ELR (cell line): ENCODE measurements at regions not wholly inside any gene's neighbourhood (a gene's known extent, or its start where the extent isn't known, plus 50 kb on each side); places are given as distances from the start of the nearest gene placed in this dataset.
"Not testable (repeated sequence)": the region's sequence is repeated elsewhere in the genome, so short reads cannot be mapped to it uniquely, and the experiment has no call there.

Experiments used
- DNase-seq: peaks from one replicate; pipeline ENCODE4 v3.0.0-alpha.2; 2015; ENCODE audit warnings: low read depth

DNA sequence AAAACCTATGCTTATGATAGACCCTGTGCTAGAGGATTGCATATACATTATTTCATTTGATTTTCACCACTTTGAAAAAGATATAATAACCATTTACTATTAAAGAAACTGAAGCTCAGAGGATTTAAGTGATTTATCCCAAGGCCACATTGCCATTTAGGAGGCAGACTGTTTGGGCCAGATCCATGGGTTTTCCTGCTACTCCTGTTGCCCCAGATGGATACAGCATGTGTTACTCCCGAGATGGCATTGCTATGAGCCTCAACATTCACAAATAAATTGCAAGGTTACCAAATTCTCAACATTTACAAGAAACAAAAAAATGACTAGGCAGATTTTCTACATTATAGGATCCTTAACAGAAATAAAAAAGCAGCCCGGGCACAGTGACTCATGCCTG, 322.1 kb upstream of the SOX9 start:
- DNase-seq = no peak

DNA sequence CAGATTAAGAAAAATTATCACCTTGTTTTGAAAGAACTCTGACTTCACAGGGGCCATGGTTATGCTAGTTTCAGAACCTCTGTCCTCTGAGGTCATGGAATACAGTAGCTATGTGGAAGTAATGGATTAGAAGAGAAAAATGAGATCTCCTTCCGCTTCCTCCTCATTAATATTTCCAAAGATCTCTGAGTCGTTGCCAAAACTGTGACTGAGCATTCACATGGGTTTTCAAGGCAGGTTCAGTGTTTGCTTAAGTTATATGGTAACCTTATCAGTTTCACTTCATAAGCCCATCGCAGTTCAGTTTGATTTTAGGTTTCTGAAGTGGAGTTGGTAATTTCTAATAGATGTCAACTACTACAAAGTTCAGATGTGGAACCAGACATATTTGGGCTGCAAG, 321.2 kb upstream of the SOX9 start:
- no peak for DNase-seq

DNA sequence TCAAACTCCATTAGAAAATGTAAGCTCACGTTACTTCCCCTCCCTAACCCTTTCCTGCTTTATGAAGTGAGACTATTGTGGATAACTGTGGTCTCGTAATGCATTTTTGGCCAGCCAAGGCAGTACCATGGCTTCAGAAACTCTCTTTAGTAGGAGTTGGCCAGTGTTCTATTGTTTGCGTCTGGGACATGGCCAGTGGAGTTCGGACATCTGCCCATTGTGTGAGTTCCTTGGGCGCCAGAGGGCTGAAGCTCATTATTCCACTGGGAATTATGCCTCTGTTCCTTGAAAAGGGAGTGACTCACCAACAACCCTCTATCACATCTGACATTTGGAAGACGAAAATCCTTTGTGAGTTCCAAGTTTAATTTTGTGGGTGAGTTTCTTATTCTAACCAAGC, 319.5 kb upstream of the SOX9 start:
- DNase-seq = no peak

- no peak for DNase-seq
These were observed 318.2 kb upstream of the SOX9 start for GRCh38 chr17:71802663-71803062.

GRCh38 chr17:71803656-71804284, 317.1 kb upstream of the SOX9 start:
- DNase-seq = no peak

- DNase-seq = peak; percentile 21
These were observed 311.3 kb upstream of the SOX9 start for GRCh38 chr17:71809537-71809936.

DNA sequence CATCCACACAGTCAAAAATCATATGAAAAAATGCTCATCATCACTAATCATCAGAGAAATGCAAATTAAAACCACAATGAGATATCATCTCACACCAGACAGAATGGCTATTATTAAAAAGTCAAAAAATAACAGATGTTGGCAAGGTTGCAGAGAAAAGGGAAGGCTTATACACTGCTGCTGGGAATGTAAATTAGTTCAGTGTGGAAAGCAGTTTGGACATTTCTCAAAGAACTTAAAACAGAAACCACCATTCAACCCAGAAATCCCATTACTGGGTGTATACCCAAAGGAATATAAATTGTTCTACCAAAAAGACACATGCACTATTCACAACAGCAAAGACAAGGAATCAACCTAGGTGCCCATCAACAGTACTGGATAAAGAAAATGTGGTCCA, 307.0 kb upstream of the SOX9 start:
- DNase-seq = not testable (repeated sequence)

DNA sequence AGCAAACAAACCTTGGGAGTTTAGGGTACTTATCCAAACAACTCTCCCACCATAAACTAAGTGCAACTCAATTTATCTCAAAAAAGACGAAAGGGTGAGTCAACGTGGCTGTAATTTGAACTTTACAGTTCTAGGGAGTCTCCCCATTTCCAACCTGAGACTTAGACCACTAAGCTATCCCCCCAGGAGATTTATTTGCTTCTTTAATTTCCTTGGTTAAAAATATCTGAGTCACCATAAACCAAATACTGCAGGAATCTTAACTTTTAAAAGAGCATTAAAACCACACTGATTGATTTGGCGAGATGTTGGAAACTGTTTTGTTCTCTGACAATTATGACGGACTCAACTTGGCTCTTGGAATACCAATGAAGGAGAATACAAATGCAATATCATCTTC, 299.3 kb upstream of the SOX9 start:
- peak; percentile 34 for DNase-seq

DNA sequence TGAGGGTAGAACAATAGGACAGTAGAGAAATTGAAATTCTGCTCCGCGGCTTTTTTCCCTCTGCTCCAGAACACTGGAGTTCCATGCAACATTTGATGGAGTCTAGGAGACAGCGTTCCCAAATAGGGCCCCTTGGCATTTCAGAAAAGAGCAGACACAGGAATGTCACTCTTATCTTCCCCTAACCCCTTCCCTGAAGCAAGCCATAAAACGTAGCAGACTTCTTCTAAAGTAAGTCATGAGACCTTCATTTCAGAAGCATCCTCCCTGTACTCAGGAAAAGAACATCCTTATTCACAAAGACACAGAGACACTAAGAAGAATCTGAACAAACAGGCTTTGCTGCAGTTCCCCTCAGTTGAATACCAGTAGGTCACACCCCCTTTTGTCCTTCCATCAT, 296.1 kb upstream of the SOX9 start:
- DNase-seq = no peak

DNA sequence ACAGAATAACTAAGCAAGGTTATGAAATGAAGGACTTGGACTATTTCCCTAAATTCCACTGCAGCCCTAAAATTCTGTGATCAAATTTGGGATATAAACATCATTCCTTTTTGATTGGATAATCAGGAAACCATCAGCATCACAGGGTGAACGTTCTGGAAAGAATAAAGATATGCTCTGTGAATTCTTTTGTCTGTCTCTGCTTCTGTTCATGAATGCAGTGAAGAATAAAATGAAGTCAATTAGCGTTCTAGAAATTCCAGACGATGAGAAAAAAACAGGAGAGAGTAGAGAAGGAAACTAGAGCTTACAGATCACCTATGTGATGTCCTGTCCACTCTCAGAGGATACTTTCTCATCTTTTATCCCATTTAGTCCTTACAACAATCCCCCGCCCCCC, 295.1 kb upstream of the SOX9 start:
- no peak for DNase-seq

DNA sequence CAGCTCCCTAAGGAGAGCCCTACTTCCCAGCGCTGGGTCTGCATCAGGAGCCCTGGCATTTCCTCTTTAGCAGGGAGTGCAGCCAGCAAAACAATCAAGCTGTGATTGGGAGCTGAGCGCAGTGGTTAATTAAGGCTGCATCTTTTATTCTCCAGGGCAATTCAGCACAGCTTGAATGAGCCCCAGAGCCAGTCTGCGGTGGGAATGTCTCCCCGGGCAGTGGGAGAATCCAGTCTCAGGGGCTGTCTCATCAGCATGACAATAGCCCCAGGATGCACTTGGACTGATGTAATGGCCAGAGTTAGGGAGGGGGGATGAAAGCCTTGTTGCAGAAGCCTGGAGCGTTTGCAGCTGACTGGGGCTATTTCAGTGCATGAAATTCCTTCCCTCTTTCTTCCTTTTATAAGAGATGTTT, 292.6 kb upstream of the SOX9 start:
- peak; percentile 53 for DNase-seq

GRCh38 chr17:71830866-71831265, 290.0 kb upstream of the SOX9 start:
- DNase-seq = no peak

GRCh38 chr17:71842986-71843385, 277.8 kb upstream of the SOX9 start:
- DNase-seq = no peak

DNA sequence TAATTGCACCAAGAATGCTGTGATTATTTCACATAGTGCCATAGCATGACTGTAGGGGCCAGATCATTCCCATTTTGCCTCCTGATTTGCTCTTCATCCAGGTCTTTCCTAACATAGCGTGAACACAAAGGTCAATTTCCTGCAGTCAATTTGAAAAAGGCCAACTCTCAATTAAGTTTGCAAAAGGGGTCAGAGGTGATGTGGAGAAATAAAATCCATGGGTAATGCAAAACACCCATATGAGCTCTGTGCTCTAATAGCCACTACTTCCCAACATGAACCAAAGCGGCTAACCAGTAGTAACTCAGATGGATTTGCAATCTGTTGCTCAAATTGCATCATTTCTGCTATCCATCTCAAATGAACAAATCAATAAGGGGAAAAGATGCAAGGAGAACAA, 275.5 kb upstream of the SOX9 start:
- DNase-seq = no peak

- DNase-seq = no peak
These were observed 274.2 kb upstream of the SOX9 start for GRCh38 chr17:71846561-71847110.

DNA sequence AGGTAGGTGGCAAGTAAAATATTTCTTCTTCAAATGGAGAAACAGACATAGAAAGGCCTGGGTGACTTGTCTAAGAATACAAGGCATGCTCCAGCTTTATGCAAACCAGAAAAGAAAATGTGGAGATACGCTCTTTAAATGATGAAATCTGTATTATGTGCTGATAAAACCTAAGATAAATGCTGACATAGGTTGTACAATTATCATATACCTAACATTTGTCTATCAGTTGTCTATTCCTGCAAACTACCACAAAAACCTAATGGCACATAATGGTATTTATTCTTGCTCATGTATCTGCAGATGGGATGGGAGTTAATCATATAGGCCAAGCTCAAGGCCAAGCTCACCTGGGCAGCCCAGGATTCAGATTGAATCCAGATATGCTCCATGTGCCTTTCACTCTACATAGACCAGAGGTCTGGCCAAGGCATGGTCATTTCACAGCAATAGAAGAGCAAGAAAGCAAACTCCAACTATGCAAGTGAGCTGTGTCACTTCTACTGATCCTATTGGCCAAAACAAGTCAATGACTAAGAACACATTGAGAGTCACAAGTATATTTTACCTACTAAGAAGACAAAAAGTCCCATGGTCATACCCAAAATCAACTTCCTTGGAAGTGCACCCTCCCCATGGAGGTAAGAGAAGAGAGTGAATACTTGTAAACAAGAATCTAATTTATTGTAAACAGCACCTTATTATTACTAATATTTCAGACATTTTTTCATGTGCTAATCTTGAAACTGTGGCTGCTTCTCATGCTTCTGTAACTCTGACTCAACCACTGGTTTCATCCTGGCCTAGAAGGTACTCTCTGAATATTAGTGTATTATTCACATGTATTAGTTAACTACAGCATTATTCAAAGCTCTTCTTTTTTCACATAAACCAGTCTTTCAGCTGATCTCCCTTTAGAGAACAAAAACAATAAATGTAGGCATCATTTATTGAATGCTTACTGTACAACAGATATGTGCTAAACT, 270.7 kb upstream of the SOX9 start:
- DNase-seq = no peak

GRCh38 chr17:71850812-71851211, 270.0 kb upstream of the SOX9 start:
- DNase-seq = no peak

GRCh38 chr17:71855010-71855409, 265.8 kb upstream of the SOX9 start:
- DNase-seq = no peak

GRCh38 chr17:71864755-71865154, 256.1 kb upstream of the SOX9 start:
- no peak for DNase-seq

DNA sequence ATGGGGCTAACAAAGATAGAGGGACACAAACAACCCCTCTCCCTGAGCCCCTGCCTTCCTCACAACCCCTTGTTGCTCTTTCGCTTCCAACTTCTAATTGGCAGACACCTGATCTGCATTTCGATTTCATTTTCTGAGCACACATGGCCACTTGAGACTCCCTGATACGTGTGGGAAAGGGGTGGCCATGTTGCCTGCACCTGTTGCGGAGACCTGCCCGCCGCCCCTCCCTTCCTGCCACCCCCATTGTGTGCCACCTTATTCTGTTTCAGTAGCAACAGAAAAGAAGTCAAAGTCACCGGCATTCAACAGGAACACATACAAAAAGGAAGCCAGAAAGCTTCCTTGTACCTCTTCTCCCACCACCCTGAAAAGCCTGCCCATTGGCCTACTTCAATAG, 254.7 kb upstream of the SOX9 start:
- no peak for DNase-seq

DNA sequence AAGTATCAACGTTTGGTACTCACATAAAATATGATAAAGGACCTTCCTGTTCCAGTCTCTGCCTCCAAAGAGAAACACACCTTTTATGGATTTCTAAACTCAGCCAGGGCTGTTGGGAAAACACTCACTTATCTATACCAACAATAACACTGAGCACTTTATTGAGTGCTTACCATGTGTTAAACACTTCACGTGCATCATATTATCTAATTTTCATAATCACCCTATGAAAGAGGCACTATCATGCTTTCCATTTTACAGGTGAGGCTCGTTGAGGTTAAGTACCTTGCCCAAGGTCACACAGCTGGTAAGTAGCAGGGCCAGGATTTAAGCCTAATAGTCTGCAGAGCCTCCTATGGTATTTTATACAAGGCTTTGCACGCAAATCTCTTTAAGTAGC, 251.5 kb upstream of the SOX9 start:
- no peak for DNase-seq

GRCh38 chr17:71869841-71870545, 250.8 kb upstream of the SOX9 start:
- peak; percentile 9 for DNase-seq

GRCh38 chr17:71870546-71870862, 250.3 kb upstream of the SOX9 start:
- DNase-seq = no peak
